Activated B cell treated with CpG ODN at 0.5 μM for 24 hours (primary cell): ENCODE measurements at regions not wholly inside any gene's neighbourhood (a gene's known extent, or its start where the extent isn't known, plus 50 kb on each side); places are given as distances from the start of the nearest gene placed in this dataset.

Experiments used
- ATAC-seq: fragments of 200-7000 bp; cut with Tn5 transposase; one replicate; pipeline ENCODE4 v1.10.0; 2021; ENCODE audit warnings: low read depth, mild to moderate bottlenecking, moderate library complexity
- CTCF ChIA-PET: fragments of 350-600 bp; sonication (Branson Sonifier 250); formaldehyde crosslinking; loops from one replicate; lab custom pipeline; 2021; ENCODE audit warnings: antibody characterized with exemption; lab: Charles Lee
- POLR2A ChIA-PET: fragments of 350-600 bp; sonication (Branson Sonifier 250); formaldehyde crosslinking; loops from one replicate; lab custom pipeline; 2021; ENCODE audit warnings: antibody characterized with exemption; lab: Charles Lee
- DNase-seq: peaks from one replicate; pipeline ENCODE4 v3.0.0; 2022
- H3K27ac Mint-ChIP-seq: one replicate; pipeline ENCODE4 v1.8.0; 2020; ENCODE audit warnings: mixed read lengths
- H3K27me3 Mint-ChIP-seq: one replicate; pipeline ENCODE4 v1.8.0; 2021; ENCODE audit warnings: mixed read lengths
- H3K36me3 Mint-ChIP-seq: one replicate; pipeline ENCODE4 v1.8.0; 2021; ENCODE audit warnings: low read depth, mixed read lengths
- H3K4me1 Mint-ChIP-seq: one replicate; pipeline ENCODE4 v1.8.0; 2021; ENCODE audit warnings: mixed read lengths
- H3K4me3 Mint-ChIP-seq: one replicate; pipeline ENCODE4 v1.8.0; 2020; ENCODE audit warnings: mild to moderate bottlenecking, mixed read lengths
- H3K9me3 Mint-ChIP-seq: one replicate; pipeline ENCODE4 v1.8.0; 2020; ENCODE audit warnings: mixed read lengths
- intact Hi-C: fragments of 100-400 bp; cut with micrococcal nuclease; formaldehyde crosslinking; loops from one replicate; pipeline ENCODE4 v1.15.1; 2024
- TF ChIP-seq, protein P1 (sequence below): fragments of 200-600 bp; IDR thresholded peaks from one replicate; pipeline ENCODE4 v1.8.0; 2022; ENCODE audit warnings: antibody characterized with exemption, mild to moderate bottlenecking

DNA sequence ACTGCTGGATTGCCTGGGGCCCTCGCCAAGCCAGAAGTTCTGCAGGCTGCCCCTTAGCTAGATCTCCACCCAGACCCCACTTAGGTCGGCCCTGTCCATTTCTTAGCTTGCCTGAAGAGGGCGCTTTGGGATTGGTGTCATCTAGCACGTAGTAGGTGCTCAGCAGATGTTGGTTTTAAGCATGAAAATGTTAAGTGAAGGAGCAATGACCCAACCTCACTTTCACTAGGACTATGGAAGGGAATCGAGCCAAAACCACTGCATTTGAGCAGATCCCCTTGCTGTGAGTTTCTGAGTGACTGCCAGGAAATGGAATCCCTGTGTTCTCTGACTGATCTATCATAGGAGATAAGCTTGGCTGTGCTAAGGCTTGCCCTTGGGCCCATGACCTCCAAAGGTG lies 131.7 kb upstream of the EEPD1 start:
- no peak for DNase-seq
- Mint-ChIP-seq H3K9me3 (no peaks in the 10 kb centered on the region), H3K4me1 (no peaks in the 10 kb centered on the region), H3K4me3 (no peak overlapping the region), H3K27me3 (peaks cover 2% of the 10 kb centered on the region), H3K27ac (no peak overlapping the region), H3K36me3 (no peaks in the 10 kb centered on the region)
- intact Hi-C loops: no loop called here
- ChIA-PET CTCF (no interaction called here), POLR2A (no interaction called here)
- no peak for ATAC-seq
- TF ChIP-seq, protein P1, sequence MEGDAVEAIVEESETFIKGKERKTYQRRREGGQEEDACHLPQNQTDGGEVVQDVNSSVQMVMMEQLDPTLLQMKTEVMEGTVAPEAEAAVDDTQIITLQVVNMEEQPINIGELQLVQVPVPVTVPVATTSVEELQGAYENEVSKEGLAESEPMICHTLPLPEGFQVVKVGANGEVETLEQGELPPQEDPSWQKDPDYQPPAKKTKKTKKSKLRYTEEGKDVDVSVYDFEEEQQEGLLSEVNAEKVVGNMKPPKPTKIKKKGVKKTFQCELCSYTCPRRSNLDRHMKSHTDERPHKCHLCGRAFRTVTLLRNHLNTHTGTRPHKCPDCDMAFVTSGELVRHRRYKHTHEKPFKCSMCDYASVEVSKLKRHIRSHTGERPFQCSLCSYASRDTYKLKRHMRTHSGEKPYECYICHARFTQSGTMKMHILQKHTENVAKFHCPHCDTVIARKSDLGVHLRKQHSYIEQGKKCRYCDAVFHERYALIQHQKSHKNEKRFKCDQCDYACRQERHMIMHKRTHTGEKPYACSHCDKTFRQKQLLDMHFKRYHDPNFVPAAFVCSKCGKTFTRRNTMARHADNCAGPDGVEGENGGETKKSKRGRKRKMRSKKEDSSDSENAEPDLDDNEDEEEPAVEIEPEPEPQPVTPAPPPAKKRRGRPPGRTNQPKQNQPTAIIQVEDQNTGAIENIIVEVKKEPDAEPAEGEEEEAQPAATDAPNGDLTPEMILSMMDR: no peak

DNA sequence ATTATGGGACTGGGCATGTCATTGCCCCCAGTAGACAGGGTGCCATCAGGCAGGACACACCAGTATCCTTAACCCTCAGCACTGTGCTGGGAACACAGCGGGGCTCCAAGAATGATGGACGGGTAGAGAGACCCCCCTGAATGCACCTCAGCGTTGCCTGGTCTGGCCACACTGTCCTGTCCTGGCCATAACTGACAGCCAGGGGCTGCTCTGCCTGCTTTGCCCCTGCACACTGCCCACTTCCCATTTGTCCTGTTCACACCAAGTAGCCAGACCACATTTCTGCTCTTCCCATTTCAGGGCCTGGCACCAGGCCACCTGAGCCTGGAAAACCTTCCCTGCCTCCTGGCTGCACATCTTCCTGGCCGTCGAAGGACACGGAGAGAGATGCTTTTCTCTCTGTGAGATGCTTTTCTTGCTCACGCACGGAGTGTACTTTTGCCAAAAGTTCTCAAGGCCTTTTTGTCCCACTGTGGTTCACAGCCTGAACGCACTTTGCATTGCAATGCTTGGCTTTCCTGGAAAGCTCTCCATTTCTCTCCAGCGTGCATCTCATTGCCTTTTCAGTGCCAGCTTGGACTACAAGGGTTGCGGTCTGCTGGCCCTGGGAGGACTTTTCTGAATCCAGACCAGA lies 131.0 kb upstream of the EEPD1 start:
- peaks cover 2% of the 10 kb centered on the region for H3K27me3 Mint-ChIP-seq
- H3K9me3 Mint-ChIP-seq: no peaks in the 10 kb centered on the region
- no peak for ATAC-seq
- intact Hi-C loops: no loop called here
- no peak overlapping the region for H3K27ac Mint-ChIP-seq
- POLR2A ChIA-PET: no interaction called here
- H3K4me3 Mint-ChIP-seq: no peak overlapping the region
- DNase-seq: no peak
- no peaks in the 10 kb centered on the region for H3K4me1 Mint-ChIP-seq
- no peaks in the 10 kb centered on the region for H3K36me3 Mint-ChIP-seq
- TF ChIP-seq, protein P1: no peak
- CTCF ChIA-PET: no interaction called here

DNA sequence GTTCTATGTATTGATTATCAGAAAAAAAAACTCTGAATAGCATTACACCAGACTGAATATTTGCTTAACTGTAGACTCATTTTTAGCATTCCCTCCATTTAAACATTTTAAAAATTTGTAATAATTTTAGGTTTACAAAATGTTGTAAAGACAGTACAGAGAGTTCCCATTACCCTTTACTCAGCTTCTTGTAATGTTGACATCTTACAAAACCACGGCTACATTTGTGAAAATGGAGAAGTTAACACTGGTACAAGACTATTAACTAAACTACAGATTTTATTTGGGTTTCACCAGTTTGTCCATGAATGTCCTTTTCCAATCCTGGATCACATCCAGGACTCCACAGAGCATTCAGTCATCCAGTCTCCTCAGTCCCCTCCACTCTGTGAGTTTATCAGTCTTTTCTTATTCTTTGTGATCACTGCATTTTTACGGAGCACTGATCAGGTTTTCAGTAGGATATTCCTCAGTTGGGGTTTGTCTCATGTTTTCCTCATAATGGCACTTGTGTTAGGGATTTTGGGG lies 130.0 kb upstream of the EEPD1 start:
- H3K4me1 Mint-ChIP-seq: no peaks in the 10 kb centered on the region
- no peak for ATAC-seq
- intact Hi-C loops: no loop called here
- POLR2A ChIA-PET: no interaction called here
- DNase-seq: no peak
- peaks cover 2% of the 10 kb centered on the region for H3K27me3 Mint-ChIP-seq
- no peak overlapping the region for H3K4me3 Mint-ChIP-seq
- CTCF ChIA-PET: no interaction called here
- TF ChIP-seq, protein P1: no peak
- no peak overlapping the region for H3K27ac Mint-ChIP-seq
- H3K36me3 Mint-ChIP-seq: no peaks in the 10 kb centered on the region
- no peaks in the 10 kb centered on the region for H3K9me3 Mint-ChIP-seq

DNA sequence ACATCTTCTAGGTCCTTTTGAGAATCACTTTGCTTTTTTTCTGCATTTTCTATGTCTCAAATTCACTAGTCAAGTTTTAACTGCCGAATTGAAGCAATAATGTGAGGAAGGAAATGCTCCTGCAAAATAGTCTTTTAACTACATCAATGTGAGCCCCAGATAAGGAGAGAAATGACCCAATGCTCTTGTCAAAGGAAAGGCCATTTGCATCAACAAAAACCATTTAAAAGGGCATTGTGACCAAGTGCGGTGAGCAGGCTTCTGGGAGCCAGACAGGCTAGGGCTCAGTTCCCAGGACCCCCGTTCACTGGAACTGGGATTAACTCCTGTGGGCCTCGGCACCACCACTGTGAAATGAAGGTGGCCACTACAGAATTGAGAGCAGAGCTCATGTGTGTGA lies 127.9 kb upstream of the EEPD1 start:
- Mint-ChIP-seq H3K9me3 (no peaks in the 10 kb centered on the region), H3K27ac (no peak overlapping the region), H3K27me3 (peaks cover 2% of the 10 kb centered on the region), H3K4me1 (no peaks in the 10 kb centered on the region), H3K36me3 (no peaks in the 10 kb centered on the region), H3K4me3 (no peak overlapping the region)
- ChIA-PET POLR2A (no interaction called here), CTCF (no interaction called here)
- ATAC-seq: no peak
- DNase-seq: no peak
- intact Hi-C loops: no loop called here
- TF ChIP-seq, protein P1: no peak

DNA sequence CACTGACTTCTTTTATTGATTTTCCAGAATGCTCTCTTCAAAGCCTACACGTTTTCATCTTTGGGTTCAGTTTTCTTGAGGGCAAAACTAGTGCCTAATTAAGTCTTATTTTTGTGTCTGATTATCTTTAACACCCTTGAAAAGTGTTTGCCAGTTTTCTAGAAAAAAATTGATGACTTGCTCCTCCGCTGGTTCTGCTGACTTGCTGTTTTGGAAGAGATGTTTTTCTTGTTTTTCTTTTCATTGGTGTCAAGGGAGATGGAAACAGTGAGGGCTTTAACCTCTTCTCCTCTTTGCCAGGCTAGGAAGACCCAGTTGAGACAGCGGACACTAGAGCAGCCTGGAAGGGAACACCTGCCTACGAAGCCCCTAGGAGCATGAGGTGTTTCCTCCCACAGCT lies 123.7 kb upstream of the EEPD1 start:
- TF ChIP-seq, protein P1: no peak
- H3K27ac Mint-ChIP-seq: no peak overlapping the region
- H3K4me3 Mint-ChIP-seq: no peak overlapping the region
- ATAC-seq (no peak), DNase-seq (no peak)
- intact Hi-C loops: no loop called here
- no peaks in the 10 kb centered on the region for H3K36me3 Mint-ChIP-seq
- peaks cover 11% of the 10 kb centered on the region for H3K27me3 Mint-ChIP-seq
- H3K4me1 Mint-ChIP-seq: no peaks in the 10 kb centered on the region
- H3K9me3 Mint-ChIP-seq: no peaks in the 10 kb centered on the region
- ChIA-PET CTCF (no interaction called here), POLR2A (no interaction called here)
